TTC549 (cell line): ENCODE measurements at regions not wholly inside any gene's neighbourhood (a gene's known extent, or its start where the extent isn't known, plus 50 kb on each side); places are given as distances from the start of the nearest gene placed in this dataset.

Experiments
- FAIRE-seq: peaks from 2 replicates; lab custom pipeline; 2012; peaks lifted over from hg19 to GRCh38; lab: Jason Lieb, UNC

DNA sequence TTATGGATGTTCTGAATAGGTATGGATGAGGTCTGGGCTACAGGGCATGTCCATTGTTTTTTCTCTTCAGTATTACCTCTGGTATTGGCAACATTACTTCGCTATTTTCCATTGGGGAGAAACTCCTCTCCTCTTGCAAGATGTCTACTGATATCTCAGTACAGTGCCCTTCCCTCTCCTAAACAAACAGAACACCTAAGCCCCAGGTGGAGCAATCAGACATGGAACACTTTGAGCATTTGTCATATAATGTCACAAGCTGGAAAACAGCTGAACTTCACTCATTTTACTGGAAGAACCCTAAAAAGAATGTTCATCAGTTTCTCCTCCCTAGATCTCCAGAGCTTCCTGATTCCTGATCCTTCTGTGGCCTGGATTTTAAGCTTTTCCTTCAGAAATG lies 339.8 kb downstream of the FRK start:
- no peak for FAIRE-seq

DNA sequence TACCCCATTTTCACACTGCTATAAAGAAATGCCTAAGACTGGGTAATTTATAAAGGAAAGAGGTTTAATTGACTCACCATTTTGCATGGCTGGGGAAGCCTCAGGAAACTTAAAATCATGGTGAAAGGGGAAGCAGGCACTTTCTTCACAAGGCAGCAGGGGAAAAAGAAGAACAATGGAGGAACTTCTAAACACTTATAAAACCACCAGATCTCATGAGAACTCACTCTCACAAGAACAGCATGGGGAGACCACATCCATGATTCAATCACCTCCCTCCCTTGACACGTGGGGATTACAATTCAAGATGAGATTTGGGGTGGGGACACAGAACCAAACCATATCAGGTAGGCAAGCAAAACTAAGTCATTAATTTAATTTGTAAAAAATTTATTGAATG lies 343.2 kb downstream of the FRK start:
- FAIRE-seq = no peak

DNA sequence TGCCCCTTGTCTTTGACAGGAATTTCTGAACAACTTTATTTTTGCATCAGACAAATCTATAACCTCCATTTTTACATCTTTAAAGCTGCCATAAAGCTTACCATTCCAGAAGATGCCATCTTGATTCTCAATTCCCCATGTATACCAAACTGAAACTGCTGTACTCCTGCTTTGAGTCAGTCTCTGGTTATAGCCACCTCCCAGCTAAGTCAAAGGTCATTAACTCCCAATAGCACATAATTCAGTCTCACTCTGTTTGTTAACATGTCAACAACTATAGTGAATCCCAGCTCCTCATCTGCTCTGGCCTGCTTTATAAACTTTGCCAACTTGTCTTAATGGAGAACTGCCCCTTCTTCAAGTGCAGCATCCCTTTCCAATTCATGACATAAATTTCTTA lies 343.6 kb downstream of the FRK start:
- no peak for FAIRE-seq

DNA sequence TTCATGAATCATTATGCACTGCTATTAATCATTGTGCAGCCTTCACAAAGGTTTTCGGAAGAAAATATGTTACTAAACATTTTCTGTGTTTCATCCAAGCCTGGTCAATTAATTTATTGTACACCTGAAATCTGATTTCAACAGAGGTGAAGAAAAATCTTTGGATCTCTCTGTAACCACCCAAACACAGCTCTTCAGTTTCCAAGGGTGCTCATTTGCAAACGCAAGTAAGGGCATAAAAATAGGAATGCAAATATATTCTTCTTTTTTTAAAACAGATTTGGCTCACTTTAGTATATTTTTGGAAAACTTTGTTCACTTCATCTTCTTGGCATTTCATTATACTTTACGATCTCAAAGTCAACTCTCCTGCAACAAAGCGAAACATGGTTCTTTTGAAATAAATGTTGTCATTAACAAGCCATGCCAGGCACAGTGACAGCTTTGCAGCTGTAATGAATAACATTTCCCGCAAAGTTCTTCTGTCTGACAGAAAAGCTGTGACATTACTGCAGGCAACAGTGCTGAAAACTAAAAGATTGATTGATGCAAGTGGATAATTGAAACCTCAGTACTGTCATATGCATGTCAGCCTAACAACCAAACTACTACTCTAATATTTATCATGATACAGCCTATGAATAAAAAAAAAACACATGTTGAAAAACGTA lies 348.3 kb downstream of the FRK start:
- no peak for FAIRE-seq

DNA sequence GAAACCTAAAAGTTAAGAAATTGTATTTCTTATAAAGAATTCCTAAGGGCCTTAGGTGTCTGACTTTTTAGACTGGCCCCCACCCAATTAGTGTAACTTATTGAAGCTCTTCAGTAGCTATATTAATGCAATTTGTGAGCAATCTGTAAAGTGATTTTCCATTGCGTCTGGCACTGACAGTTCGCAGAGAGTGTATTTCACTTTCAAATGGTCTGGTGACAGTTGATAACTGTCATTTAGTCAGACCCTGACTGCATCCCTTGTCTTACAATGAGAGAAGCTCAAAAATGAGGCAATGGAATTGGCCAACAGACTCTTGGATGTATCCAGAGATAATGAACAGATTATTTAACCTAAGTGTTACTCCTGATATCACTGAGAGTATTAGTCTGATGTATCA lies 351.8 kb downstream of the FRK start:
- no peak for FAIRE-seq

DNA sequence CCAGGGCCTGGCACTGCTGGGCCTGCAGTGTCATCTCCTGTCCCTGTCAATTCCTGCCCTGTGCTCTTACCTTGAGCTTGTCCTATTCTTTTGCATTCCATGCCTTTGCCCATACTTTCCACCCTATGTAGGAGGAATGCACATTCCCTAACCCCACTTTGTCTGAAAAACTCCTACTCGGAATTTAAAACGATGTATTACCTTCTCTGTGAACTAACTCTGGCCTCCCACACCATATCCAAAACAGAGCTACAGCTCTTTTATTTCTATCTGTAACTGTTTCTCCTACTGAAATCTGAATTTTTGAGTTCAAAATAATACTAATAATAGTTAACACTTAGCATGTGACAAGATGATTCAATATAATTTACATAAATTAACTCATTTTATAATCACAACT lies 353.7 kb downstream of the FRK start:
- no peak for FAIRE-seq

DNA sequence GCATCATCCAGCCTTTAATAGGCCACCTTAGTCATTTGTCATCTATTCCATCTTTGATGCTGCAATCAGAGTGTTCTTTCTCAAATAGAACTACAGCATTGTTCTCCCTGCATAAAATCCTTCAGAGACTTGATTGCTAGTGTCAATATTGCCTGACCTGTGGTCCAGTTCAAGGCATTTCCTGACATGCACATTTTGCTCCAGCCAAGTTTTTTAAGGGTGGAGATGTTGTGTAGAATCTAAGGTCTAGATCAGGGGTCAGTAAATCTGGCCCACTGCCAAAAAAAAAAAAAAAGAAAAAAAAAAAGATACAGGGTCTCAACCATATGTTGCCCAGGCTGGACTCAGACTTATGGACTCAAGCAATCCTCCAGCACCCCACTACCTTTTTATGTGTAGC lies 354.4 kb downstream of the FRK start:
- no peak for FAIRE-seq

DNA sequence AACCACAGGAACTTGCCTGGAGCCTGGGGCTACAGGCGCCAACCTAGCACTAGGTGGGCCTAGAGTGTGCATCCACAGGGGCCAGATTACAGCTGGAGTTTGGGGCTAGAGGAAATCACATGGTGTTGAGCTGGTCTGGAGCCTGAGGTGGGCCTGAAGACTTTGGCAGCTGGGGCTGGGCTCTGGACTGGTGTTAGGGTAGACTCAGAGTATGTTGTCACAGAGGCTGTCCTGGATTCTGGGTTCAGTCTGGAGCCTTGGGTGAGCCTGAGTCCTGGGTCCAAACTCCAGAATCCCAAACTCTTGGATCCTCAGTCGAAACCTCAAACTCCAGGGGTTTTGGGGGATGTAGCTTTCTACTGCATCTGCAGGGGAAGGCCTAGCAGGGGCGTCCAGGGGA lies 356.7 kb downstream of the FRK start:
- no peak for FAIRE-seq

DNA sequence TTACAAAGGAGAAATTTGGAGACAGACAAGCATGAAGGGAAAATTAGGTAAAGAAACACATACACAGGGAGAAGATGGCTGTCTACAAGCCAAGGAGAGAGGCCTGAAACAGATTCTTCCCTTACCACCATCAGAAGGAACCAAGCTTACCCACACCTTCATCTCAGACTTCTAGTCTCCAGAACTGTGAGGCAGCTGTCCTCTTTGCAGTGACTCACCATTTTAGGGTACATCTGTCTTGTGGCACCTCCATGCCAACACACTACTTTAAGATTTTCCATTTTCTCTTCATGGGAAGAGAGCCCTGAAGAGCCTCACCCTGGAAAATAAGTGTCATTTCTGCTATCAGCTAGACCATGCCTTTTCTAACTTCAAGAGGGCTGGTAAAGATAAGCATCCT lies 369.3 kb downstream of the FRK start:
- FAIRE-seq = no peak

DNA sequence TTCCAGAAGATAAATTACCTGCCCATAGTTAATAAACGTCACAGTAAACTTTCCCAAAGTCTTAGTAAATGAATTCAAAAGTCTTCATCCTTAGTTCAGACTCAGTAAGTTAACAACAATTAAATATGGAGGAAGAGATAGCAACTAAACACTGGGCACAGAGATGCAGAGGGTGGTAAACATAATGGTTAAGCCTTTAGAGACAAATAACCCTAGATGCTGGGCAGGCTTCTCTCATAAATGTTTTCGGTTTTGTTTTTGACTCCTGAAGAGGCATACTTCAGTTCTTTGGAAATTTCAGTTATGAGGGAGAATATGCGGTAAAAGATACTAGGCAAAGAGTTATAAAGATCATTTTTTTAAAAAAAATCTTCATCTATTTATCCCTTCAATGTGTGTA lies 369.8 kb downstream of the FRK start:
- no peak for FAIRE-seq

DNA sequence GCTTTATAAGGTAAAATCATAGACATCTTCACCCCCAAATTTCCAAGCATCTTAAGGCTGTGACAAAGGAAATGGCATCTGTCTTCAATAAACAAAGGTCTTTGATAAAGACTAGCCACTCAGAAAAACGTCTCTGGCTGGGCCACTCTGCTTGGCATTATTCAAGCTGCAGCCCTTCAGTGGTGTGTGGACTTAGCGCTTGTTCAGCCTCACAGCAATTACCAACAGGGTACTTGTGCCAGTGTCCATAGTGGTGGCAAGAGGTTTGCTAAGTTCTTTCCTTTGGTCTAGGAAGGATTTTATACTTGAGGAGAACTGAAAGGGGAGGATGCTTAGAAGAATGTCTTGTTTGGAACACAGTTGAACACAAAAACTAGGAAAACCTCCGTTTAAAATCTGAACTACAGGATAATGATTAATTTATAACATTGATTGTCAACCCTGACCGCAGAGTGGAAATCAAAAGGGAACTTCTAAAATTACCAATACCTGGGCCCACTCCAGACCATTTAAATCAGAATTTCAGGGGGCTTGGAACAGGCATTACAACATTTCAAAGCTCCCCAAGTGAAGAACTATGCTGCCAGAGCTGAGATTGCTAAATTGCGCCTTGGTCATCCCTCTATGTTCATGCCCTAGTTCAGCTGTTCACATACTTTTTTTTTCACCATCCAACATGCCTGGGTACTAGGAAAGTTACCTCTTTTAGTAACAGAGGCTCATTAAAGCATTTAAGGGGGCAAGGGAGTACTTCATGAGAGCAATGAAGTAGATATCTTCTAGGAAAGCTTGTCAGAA lies 378.5 kb downstream of the FRK start:
- no peak for FAIRE-seq

DNA sequence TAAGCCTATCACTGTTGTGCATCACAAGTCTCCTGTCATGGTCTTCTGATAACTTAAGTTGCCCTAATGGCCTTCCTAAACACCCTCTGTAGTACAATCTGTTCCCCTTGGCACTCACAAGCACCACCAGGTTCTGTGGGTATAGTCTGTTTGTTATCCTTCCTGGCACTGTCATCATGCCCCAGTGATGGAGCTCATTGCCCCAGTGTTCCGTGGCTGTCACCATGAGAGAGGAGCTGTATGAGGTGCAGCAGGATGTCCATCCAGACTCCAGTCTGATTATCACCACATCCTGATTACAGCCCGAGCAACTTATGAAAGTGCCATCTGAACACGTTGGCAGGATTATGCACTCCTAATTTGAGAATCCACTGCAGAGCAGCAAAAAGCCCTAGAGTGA lies 380.1 kb downstream of the FRK start:
- no peak for FAIRE-seq

DNA sequence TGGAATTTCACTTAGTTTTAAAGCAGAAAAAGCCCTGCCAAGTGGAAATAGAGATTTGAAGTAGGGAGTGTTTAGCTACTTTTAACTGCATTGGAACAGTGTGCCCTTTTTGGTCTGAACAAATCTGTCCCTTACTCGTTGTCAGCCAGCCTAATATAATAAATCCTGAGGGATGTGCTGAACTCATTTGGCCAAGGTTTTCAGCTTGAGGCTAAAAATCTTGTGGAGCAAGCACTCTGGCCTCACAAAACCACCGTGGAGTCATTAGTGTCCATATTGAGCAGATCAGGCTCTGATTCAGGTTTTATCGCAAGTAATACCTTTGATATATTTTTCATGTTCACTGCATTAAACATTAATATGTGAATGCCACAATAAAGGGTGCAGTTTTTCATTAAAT lies 383.5 kb downstream of the FRK start:
- no peak for FAIRE-seq

DNA sequence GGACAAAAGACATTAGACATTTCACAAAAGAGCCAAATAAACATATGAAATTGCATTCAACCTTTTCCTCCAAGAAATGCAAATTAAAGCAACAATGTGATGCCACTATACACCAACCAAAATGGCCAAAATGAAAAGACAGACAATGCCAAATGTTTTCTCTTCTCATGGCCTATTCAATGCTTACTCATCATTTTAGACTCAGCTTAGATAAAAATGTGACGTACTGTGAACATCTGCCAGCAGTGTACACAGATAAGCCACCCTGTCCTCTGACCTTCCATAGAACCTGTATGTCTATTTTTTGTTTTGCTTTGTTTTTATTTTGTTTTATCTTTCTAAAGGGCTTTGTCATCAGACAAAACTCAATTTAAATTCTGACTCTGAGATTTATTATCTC lies 385.2 kb downstream of the FRK start:
- FAIRE-seq = no peak

DNA sequence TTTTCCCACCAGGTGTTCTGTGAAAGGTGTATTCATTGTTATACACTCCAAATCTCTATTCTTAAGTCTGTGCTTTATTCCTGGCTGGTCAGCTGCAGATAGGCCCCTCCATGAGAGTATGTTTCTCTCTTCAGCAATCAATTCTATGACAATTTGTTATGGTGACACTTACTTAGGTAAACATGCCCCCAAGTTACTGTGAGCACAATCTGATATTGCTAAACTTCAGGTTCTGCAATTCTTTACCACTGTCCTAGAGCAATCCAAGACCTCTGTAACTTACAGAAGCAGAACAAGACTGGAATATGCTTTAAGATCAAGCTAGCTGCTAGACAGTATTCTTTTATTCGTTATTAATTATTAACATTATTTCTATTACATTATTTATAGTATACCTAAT lies 391.9 kb downstream of the FRK start:
- no peak for FAIRE-seq

DNA sequence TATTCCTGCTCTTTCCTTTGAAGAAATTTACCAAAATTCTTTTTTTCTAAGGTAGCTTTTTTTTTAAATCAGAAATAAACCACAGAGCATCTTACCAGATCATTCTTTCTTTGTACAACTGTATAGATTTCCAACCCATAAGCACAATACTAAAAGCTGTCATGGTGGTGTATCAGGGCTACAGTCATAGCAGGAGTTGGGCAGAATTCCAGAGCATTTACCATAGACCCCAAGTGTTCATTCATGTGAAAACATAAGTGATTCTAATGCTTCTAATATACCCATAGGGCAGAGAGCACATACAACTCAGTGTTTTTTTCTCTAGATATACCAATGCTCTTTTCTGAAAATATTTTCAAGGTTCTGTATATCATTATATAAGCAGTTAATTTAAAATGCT lies 392.5 kb downstream of the FRK start:
- no peak for FAIRE-seq

DNA sequence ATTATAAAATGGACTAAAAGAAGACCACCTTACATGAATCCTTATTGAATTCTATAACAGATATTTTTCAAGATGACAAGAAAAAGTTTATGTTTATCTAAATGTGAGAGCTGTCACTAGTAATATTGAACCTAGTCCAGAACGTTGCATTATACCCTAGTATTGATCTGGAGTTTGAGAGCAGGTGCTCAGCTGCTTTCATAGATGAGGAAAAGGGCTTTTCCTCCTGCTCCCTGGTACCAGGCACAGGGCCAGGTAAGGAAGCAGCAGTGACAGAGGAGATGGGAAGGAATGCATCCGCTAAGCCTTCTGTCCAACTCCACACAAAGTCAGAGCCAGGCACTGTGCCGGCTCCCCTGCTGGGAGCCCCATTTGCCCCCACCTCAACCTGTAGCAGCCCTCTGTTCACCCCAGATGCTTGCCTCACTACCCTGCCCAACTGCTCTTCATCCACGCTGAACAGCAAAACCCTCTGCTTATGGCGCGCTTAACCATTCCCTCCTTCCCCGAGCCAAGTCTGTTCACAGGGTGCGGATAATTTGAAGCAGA lies 393.1 kb downstream of the FRK start:
- FAIRE-seq = no peak

DNA sequence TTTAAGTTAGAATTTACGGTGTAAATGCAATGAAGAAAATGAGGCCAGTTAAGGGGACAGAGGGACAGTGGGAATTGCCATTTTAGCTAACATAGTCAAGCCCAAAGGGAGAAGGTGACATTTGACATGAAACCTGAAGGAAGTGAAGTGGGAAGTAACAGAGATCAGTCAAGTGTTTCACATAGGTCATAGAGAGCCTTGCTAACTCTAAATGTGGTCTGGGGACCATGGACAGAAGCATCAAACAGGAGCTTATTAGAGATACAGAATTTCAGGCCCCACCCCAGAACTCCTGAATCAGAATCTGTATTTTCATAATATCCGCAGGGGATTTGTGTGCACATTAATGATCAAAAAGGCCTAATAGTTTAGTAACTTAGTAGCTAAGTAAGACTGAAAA lies 393.7 kb downstream of the FRK start:
- FAIRE-seq = no peak

DNA sequence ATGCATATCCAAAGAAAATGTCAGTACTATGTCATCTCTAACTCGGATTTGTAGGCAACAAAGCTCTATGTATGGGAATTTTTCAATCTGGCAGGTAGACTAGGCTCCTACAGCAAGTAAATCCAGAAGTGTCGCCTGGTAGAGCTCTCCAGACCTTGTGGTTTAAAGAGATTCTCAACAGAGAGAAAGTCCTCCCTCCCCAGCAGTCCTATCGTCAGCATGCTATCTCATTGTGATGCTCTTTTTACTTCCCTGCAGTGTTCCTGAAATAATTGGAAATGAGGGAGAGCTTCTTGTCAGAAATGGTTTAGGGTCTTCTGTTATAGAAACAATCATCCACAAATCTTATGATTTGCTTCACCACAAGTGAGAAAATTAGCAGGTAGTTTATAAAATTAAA lies 395.4 kb downstream of the FRK start:
- FAIRE-seq = no peak

DNA sequence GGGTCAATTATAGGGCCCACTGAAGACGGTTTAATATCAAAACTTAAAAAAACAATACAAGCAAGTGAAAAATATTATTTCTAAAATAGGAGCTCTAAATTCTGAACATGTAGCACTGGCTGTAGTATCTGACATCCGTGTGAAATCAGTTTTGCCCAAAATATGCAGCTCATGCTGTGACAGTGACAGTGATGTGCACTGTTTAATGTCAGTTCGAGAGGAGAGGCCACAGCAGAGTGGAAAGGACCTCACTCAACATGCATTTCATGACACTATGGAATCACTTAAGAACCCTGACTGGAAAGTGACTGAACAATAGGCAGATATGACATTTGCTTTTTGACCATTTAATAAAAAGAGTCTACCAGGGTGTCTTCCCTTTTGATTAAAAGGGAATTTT lies 397.0 kb downstream of the FRK start:
- FAIRE-seq = no peak

DNA sequence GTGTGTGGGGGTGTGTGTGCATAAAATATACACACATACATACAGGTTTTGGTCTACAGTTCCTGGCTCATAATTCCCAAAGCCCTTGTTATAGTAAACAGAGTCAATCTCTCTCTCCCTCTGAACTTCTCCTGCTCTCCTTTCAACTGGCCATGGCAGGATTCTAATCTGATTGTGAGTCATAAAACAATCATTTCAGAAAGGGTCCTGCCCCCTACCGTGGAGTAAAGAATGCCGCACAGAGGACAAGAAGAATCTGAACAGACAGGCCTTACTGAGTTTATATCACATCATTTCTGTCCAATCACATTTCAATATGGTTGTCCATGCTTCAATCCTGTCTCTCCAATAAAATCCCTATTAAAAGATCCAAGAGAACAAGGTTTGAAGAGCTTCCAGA lies 416.9 kb downstream of the FRK start:
- no peak for FAIRE-seq

DNA sequence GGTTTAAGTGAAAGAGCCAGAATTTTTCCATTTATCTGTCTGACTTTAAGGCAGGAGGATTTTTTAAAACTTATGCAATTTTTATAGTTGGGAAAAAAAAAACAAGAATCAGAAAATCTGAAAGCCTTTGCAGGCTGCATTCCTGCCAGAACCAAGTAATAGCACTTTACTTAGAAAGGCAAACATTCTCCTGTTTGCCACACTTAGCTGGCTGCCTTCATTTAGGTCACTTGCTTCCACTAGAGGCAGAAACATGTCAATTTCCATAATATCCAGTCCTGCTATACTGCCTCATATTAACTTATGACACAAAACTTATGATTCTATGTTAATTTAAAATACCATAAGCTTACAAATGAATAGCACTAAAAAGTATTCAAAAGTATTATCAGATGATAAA lies 425.8 kb downstream of the FRK start:
- no peak for FAIRE-seq

DNA sequence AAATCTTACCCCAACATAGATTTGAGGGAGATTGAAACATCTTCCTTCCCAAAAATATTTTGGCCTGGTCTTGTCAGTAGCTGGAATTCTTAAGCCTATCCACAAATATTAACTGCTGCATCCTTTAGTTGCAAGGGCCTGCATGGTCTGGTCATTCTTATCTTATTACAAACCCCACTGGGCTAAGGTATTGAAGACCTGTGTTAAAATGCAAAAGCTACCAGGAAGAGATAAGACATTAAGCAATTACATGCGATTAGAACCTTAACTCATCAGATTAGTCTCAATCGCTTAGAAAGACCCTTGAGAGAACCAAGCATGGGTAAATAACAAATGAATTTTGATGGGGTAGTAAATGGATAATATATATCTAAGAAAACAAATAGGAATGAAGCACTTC lies 426.6 kb downstream of the FRK start:
- no peak for FAIRE-seq

DNA sequence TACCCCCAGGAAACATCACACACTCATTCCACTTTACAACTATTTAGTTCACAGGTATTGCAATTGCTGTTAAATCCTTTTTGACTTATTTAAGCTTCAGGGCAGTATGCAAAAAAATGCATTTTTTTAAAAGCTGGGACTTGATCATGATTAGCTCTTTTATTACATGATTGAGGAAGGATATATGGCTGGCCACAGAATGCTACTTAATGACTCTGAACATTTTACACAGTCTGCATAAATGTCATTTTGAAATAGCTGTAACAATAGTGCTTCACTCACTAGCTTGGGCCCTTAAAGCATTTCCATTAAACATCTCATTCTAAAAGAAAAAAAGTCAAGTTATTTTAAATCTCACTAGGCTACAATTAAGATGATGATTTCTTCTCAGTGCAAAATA lies 429.7 kb downstream of the FRK start:
- no peak for FAIRE-seq
